ENCODE measurements at regions not wholly inside any gene's neighbourhood (a gene's known extent, or its start where the extent isn't known, plus 50 kb on each side); places are given as distances from the start of the nearest gene placed in this dataset.

GRCh38 chr10:2201534-2202099 lies 464.3 kb upstream of the ADARB2 start:
- CTCF ChIA-PET, result interaction anchor here (0.6 kb wide), 1 partner anchor 9 kb away, joined by 3 read pairs; no protein-coding TSS in a partner anchor
- TF ChIP-seq, protein P1, sequence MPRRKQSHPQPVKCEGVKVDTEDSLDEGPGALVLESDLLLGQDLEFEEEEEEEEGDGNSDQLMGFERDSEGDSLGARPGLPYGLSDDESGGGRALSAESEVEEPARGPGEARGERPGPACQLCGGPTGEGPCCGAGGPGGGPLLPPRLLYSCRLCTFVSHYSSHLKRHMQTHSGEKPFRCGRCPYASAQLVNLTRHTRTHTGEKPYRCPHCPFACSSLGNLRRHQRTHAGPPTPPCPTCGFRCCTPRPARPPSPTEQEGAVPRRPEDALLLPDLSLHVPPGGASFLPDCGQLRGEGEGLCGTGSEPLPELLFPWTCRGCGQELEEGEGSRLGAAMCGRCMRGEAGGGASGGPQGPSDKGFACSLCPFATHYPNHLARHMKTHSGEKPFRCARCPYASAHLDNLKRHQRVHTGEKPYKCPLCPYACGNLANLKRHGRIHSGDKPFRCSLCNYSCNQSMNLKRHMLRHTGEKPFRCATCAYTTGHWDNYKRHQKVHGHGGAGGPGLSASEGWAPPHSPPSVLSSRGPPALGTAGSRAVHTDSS (tag by site-specific recombination; IDR thresholded peaks at IDR 0.05), result no peak
- TF ChIP-seq KLF9 (tag by site-specific recombination; IDR thresholded peaks at IDR 0.05; ENCODE audit: low read depth) (no peak), ZNF776 (tag by site-specific recombination; IDR thresholded peaks at IDR 0.05; ENCODE audit: borderline replicate concordance) (no peak), ZNF701 (tag by site-specific recombination; IDR thresholded peaks at IDR 0.05) (no peak), ZBTB48 (tag by site-specific recombination; IDR thresholded peaks at IDR 0.05) (no peak), ZNF132 (tag by site-specific recombination; IDR thresholded peaks at IDR 0.05; ENCODE audit: borderline replicate concordance) (no peak), PATZ1 (tag by site-specific recombination; IDR thresholded peaks at IDR 0.05) (no peak), ZNF311 (tag by site-specific recombination; IDR thresholded peaks at IDR 0.05; ENCODE audit: borderline replicate concordance) (no peak), PBX3 (CRISPR knock-in tag; IDR thresholded peaks at IDR 0.05) (no peak)
- TF ChIP-seq, protein P2, sequence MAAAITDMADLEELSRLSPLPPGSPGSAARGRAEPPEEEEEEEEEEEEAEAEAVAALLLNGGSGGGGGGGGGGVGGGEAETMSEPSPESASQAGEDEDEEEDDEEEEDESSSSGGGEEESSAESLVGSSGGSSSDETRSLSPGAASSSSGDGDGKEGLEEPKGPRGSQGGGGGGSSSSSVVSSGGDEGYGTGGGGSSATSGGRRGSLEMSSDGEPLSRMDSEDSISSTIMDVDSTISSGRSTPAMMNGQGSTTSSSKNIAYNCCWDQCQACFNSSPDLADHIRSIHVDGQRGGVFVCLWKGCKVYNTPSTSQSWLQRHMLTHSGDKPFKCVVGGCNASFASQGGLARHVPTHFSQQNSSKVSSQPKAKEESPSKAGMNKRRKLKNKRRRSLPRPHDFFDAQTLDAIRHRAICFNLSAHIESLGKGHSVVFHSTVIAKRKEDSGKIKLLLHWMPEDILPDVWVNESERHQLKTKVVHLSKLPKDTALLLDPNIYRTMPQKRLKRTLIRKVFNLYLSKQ (tag by site-specific recombination; IDR thresholded peaks at IDR 0.05; ENCODE audit: borderline replicate concordance), result no peak
- Histone ChIP-seq H3K4me1 (ENCODE audit: control insufficient read depth, insufficient read depth, low read length) (no peaks in the 10 kb centered on the region), H3K36me3 (ENCODE audit: control insufficient read depth in 2 of 2, insufficient read depth in 1 of 2, low read length in 2 of 2) (no peaks in the 10 kb centered on the region), H3K4me3 (ENCODE audit: low read depth, low read length) (no peak overlapping the region), H3K27ac (ENCODE audit: extremely low read depth, low read depth, low read length) (no peak overlapping the region), H3K9me3 (ENCODE audit: control insufficient read depth, insufficient read depth, low read depth, low read length) (no peaks in the 10 kb centered on the region; the same call in 1 of the 2 replicates)
- POLR2A ChIA-PET, result no interaction called here

DNA sequence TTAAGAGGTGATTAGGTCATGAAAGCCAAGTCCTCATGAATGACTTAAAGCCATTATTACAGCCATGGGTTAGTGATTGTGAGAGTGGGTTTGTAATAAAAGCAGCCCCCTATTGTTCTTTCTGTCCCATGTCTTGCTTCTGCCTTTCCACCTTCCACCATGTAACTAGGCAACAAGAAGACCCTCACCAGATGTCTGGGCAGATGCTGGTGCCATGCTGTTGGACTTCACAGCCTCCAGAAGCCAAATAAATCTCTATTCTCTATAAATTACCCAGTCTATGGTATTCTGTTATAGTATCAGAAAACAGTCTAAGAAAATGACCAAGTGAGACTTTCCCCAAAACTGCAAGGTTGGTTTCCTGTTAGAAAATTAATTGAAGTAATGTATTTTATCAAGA lies 460.3 kb upstream of the ADARB2 start:
- POLR2A ChIA-PET, result no interaction called here
- Histone ChIP-seq H3K27ac (ENCODE audit: extremely low read depth, low read depth, low read length) (no peak overlapping the region), H3K36me3 (ENCODE audit: control insufficient read depth in 2 of 2, insufficient read depth in 1 of 2, low read length in 2 of 2) (no peaks in the 10 kb centered on the region), H3K4me3 (ENCODE audit: low read depth, low read length) (no peak overlapping the region), H3K4me1 (ENCODE audit: control insufficient read depth, insufficient read depth, low read length) (no peaks in the 10 kb centered on the region), H3K9me3 (ENCODE audit: control insufficient read depth, insufficient read depth, low read depth, low read length) (no peaks in the 10 kb centered on the region; the same call in 1 of the 2 replicates)
- CTCF ChIA-PET, result no interaction called here
- TF ChIP-seq ZNF701 (tag by site-specific recombination; IDR thresholded peaks at IDR 0.05) (no peak), ZNF169 (tag by site-specific recombination; IDR thresholded peaks at IDR 0.05) (no peak), IKZF3 (tag by site-specific recombination; IDR thresholded peaks at IDR 0.05) (no peak), ZBTB21 (tag by site-specific recombination; IDR thresholded peaks at IDR 0.05) (no peak), ZNF660 (tag by site-specific recombination; IDR thresholded peaks at IDR 0.05) (no peak), ZNF112 (tag by site-specific recombination; IDR thresholded peaks at IDR 0.05) (no peak), TRIM28 (IDR thresholded peaks at IDR 0.05; ENCODE audit: borderline replicate concordance, low read length) (peak; percentile 58; the same call in 1 of the 2 replicates), SETDB1 (IDR thresholded peaks at IDR 0.05; ENCODE audit: insufficient read length, low read length) (peak; percentile 87), ZNF133 (tag by site-specific recombination; IDR thresholded peaks at IDR 0.05) (no peak), GLIS2 (tag by site-specific recombination; IDR thresholded peaks at IDR 0.05) (no peak)
- TF ChIP-seq, protein P3, sequence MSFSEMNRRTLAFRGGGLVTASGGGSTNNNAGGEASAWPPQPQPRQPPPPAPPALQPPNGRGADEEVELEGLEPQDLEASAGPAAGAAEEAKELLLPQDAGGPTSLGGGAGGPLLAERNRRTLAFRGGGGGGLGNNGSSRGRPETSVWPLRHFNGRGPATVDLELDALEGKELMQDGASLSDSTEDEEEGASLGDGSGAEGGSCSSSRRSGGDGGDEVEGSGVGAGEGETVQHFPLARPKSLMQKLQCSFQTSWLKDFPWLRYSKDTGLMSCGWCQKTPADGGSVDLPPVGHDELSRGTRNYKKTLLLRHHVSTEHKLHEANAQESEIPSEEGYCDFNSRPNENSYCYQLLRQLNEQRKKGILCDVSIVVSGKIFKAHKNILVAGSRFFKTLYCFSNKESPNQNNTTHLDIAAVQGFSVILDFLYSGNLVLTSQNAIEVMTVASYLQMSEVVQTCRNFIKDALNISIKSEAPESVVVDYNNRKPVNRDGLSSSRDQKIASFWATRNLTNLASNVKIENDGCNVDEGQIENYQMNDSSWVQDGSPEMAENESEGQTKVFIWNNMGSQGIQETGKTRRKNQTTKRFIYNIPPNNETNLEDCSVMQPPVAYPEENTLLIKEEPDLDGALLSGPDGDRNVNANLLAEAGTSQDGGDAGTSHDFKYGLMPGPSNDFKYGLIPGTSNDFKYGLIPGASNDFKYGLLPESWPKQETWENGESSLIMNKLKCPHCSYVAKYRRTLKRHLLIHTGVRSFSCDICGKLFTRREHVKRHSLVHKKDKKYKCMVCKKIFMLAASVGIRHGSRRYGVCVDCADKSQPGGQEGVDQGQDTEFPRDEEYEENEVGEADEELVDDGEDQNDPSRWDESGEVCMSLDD (tag by site-specific recombination; IDR thresholded peaks at IDR 0.05), result no peak
- TF ChIP-seq, protein P4, sequence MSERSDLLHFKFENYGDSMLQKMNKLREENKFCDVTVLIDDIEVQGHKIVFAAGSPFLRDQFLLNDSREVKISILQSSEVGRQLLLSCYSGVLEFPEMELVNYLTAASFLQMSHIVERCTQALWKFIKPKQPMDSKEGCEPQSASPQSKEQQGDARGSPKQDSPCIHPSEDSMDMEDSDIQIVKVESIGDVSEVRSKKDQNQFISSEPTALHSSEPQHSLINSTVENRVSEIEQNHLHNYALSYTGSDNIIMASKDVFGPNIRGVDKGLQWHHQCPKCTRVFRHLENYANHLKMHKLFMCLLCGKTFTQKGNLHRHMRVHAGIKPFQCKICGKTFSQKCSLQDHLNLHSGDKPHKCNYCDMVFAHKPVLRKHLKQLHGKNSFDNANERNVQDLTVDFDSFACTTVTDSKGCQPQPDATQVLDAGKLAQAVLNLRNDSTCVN (tag by site-specific recombination; optimal IDR thresholded peaks at IDR 0.05), result no peak
- TF ChIP-seq, protein P5, sequence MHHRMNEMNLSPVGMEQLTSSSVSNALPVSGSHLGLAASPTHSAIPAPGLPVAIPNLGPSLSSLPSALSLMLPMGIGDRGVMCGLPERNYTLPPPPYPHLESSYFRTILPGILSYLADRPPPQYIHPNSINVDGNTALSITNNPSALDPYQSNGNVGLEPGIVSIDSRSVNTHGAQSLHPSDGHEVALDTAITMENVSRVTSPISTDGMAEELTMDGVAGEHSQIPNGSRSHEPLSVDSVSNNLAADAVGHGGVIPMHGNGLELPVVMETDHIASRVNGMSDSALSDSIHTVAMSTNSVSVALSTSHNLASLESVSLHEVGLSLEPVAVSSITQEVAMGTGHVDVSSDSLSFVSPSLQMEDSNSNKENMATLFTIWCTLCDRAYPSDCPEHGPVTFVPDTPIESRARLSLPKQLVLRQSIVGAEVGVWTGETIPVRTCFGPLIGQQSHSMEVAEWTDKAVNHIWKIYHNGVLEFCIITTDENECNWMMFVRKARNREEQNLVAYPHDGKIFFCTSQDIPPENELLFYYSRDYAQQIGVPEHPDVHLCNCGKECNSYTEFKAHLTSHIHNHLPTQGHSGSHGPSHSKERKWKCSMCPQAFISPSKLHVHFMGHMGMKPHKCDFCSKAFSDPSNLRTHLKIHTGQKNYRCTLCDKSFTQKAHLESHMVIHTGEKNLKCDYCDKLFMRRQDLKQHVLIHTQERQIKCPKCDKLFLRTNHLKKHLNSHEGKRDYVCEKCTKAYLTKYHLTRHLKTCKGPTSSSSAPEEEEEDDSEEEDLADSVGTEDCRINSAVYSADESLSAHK (tag by site-specific recombination; IDR thresholded peaks at IDR 0.05), result no peak
